DMS153 (cell line): ENCODE measurements at regions not wholly inside any gene's neighbourhood (a gene's known extent, or its start where the extent isn't known, plus 50 kb on each side); places are given as distances from the start of the nearest gene placed in this dataset.

Source experiments
- DNase-seq: peaks from one replicate; lab custom pipeline; 2025; lab: John Stamatoyannopoulos, UW

DNA sequence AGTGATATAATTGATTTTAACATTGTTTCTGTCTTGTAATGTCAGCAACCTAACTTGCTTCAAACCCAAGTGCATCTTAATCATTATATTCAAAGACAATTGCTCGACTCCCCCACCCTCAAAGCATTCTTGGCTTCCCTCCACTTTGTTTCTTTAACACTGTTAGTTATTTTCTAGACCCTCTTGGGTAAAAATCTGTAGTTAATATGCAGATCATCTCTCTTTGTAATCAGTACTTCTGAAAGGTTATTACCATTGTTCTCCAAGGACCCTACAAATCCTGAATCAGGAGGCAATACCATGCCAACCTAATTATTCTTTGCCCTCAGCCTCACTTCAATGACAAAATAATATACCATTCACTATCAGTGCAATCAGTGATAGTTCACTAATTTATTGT lies 1075.7 kb downstream of the AMY1C start:
- DNase-seq = no peak

DNA sequence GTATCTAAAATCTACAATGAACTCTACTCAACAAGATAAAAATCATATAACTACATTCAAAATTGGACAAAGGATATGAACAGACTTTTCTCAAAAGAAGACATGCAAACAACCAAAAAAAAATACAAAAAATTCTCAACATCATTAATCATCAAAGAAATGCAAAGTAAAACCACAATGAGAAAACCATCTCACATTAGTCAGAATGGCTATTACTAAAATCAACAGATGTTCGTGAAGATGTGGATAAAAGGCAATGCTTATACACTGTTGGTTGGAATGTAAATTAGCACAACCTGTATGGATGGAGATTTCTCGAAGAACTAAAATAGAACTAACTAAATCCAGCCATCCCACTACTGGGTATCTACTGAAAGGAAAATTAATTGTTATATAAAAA lies 1080.8 kb downstream of the AMY1C start:
- no peak for DNase-seq

DNA sequence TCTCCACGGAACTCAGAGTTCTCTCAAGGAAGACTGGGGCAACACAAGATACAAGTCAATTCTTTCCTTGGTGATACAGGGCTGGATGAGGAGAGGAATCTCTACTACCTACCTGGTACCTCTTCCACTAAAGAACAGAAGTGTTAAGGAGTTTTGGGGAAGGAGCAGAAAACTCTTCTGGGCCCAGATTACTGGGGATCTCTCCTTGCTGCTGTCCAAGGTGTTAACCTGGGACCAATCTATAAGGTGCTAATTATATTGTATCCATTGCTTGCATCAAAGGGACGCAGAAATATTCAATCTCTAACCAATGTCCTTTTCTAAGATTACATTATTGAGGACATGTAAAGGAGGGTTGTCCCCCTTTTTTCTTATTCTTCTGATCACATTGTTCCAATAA lies 1102.5 kb downstream of the AMY1C start:
- DNase-seq = no peak

DNA sequence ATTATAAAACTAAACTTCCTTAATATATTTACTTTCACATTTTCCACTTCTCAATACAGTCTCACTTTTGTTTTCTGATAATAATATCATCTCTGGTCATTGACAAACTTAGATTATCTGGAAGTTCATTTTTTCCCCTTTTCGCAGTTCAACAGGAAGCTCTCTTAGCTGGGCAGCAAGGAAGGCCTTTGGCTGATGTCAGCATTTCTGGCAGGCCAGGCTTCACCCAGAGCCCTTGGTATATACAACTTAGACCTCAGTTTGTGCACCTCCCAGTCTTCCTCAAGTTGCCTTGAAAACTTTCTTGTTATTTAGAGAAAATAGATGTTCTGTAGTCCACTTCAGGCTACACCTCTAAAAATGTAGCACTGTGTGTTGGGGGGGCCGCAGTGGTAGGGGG lies 1103.6 kb downstream of the AMY1C start:
- DNase-seq = no peak

DNA sequence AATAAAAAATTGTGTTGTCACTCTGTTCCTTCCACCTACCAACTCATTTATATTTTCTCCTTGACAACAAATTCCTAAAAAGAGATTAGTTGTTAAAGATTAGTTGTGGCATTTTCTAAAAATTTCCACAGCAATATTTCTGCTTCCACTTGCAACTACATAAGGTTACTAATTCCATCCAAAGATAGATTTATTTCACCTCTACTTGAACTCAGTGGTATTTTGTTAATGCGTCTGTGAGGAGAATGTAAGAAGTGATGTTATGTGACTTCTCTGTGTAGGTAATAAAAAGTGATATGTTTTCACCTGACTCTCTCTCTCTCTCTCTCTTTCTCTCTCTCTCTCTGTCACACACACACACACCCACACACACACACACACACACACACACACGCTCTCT lies 1104.8 kb downstream of the AMY1C start:
- DNase-seq = no peak

DNA sequence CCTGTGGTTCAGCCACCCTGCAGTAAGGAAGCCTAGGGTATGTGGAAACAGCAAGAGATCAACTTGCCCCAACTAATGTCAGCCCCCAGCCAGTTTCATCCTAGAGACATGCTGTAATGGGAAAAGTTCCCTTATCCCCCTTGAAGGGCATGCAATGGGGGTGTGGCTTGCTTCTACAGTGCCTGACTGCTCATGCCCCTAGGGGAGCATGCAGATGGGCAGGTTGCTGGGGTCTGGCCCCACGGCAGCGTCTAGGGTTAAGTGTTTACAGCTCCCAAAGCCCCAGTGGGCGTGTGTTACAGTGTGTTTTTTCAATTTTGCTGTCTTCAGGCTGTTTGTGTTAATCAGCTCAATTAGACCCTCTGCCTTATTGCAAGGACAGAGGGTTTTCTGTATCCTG lies 1105.9 kb downstream of the AMY1C start:
- DNase-seq = no peak

DNA sequence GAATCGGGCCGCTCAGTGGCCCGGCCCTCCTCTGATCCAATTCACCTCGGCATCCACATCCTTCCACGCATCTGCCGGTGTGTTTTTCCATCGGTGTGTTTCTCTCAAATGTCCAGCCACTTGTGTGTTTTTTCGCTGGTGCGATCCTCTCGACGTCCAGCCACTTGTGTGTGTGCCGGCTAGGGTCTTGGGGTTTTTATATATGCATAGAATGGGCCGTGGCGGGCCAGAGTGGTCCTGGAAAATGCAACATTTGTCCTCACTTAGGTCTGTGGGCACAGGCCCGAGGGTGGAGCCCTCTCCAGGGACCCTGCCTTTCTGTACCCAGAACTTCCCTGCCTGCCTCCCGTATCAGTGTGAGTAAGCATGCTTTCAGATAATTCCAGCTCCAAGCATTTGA lies 1106.4 kb downstream of the AMY1C start:
- no peak for DNase-seq

DNA sequence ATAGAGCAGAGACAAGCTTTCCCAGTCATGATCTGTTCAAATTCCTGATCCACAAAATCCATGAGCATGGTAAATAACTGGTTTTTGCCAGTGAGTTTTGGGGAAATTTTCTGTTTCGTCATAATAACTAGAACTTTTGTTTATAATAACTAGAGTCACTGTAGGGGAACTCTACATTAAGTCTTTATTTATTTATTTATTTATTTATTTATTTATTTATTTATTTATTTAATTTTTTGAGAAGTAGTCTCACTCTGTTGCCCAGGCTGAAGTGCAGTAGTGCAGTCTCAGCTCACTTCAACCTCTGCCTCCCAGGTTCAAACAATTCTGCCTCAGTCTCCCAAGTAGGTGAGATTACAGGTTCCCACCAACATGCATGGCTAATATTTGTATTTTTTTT lies 1106.8 kb downstream of the AMY1C start:
- no peak for DNase-seq

DNA sequence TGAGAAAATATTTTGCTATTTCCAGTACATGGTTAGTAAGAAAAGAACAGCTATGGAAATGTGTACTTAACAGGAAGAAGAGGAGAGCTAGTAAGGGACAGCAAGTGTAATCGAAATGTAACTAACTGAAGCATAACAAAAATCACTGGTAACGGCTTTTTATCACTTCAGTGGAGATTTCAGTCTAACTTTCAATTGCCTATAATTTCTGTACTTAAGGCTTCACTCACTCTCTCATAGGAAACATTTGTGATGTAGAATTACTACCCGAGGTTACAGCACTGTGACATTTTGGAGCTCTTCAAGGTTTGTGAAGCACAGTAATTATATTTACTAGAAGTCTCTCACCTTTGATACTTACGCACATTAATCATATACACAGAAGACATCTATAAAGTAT lies 1119.1 kb downstream of the AMY1C start:
- no peak for DNase-seq

DNA sequence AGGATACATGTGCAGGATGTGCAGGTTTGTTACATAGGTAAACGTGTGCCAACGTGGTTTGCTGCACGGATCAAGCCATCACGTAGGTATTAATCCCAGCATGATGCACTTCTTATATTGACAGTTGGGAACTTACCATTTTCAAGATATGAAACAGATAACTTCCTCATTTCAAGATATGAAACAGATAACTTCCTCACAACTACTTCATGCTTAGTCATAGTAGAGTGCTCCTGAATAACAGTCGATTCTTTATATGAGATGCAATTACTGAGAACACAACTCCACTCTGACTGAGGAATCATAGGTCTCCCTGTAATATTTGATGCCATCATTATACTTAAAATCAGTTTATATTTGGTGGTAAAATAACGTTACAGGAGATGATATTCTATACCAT lies 1124.3 kb downstream of the AMY1C start:
- DNase-seq = no peak

DNA sequence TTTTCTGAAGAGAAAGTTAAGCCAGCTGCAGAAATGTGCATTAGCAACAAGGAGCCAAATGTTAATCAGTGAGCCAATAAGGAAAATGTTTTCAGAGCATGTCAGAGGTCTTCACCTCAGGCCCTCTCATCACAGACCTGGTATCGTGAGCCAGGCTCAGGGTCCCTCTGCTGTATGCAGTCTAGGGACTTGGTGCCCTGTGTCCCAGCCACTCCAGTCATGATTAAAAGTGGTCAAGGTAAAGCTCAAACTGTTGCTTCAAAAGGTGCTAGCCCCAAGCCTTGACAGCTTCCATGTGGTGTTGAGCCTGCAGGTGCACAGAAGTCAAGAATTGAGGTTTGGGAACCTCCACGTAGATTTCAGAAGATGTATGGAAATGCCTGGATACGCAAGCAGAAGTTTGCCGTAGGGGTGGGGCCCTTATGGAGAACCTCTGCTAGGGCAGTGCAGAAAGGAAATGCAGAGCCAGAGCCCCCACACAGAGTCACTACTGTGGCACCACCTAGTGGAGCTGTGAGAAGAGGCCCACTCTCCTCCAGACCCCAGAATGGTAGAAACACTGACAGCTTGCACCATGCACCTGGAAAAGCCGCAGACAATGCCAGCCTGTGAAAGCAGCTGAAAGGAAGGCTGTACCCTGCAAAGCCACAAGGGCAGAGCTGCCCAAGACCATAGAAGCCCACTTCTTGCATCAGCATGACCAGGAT lies 1128.7 kb downstream of the AMY1C start:
- no peak for DNase-seq

DNA sequence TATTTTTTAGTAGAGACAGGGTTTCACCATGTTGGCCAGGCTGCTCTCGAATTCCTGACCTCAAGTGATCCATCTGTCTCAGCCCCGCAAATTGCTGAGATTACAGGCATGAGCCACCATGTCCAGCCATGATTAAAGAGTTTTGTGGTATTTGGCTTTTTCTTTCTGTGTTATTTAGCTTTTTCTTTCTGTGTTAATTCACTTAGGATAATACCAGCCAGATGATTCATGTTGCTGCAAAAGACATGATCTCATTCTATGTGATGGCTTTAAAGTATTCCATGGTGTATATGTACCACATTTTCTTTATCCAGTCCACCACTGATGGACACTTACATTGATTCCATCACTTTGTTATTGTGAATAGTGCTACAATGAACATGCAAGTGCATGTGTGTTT lies 1135.2 kb downstream of the AMY1C start:
- no peak for DNase-seq

DNA sequence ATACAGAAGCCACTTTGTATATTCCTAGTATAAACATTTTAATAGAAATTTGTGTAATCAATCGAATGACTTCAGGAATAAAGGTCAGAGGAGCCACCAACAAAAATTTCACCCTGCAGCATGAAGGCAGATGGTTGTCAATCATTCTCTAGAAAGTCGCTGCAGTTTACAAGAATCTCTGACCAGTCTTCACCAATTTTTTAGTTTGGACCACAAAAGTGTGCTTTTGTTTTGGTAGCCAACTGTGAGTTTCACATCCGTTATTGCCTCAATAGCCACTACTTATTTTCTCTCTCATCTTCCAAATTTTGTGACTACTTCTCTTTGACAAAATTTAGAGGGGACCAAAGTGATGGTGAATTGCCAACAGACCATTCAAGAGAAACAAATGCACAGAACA lies 1155.6 kb downstream of the AMY1C start:
- DNase-seq = no peak

DNA sequence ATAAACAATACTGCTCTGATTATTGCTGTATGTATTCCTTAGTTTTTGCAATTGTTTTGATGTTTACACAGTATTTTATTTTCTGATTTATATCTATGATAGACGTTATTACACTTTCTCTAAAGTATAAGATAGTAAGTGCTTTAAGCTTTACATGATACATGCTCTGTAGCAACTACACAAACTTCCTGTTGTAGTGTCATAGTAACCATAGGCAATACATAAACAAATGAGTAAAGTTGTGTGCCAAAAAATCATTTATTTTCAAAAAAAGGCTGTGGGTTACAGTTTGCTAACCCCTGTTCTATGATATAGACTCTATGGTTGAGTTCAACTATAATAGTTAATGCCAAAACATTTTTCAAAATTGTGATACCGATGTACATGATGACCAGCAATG lies 1156.4 kb downstream of the AMY1C start:
- no peak for DNase-seq

DNA sequence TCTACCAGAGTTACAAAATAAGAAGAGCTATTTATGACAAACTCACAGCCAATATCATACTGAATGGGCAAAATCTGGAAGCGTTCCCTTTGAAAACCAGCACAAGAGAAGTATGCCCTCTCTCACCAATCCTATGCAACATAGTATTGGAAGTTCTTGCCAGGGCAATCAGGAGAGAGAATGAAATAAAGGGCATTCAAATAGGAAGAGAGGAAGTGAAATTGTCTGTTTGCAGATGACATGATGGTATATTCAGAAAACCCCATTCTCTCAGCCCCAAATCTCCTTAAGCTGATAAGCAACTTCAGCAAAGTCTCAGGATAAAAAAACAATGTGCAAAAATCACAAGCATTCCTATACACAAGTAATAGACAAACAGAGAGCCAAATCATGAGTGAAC lies 1169.5 kb downstream of the AMY1C start:
- no peak for DNase-seq

DNA sequence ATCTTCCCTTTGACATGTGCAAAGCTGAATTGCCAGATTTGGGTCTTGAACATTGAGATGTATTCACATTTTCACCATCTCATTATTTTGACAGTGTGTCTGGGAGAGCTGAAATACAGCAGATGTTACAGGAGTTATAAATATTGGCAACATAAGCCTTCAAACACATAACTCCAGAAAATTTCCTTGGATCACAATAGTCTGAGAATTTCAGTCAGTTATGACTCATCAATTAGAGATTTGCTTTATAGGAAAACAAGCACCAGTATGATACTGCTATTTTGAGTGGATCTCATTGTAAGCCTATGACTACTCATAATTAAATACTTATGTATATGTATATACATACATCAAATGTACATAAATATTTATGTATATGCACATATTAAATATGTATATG lies 1171.8 kb downstream of the AMY1C start:
- no peak for DNase-seq

DNA sequence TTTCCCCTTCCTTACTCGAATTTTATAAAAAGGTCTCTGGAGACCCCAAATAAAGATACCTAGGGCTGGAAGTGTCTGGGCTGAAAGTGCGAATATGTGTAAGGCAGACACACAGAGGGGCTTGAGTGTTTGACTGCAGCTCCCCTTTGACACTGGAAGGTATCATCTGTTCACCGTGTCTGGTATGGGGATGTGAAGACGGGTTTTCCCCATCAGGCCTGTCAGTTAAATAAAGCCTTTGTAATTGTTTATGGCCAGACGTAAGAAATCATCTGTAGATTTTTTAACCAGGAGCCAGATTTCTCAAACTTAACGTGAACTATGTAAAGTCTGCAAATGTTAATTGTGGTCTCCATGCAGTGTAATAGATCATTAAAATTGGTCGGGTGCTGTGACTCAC lies 1173.4 kb downstream of the AMY1C start:
- DNase-seq = no peak

DNA sequence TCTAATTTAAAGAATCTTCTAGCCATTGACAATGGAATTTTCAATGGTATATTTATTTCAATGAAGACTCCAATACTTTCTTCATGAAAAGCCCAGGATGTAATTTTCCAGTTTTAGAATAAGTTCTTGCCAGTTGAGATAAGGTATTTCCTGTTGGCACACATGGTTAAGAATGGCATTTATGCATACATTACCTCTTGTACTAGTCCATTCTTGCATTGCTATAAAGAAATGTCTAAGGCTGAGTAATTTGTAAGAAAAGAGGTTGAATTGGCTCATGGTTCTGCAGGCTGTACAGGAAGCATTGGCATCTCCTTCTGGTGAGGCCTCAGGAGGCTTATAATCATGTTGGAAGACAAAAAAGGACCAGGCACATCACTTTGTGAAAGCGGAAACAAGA lies 1179.6 kb downstream of the AMY1C start:
- DNase-seq = no peak

DNA sequence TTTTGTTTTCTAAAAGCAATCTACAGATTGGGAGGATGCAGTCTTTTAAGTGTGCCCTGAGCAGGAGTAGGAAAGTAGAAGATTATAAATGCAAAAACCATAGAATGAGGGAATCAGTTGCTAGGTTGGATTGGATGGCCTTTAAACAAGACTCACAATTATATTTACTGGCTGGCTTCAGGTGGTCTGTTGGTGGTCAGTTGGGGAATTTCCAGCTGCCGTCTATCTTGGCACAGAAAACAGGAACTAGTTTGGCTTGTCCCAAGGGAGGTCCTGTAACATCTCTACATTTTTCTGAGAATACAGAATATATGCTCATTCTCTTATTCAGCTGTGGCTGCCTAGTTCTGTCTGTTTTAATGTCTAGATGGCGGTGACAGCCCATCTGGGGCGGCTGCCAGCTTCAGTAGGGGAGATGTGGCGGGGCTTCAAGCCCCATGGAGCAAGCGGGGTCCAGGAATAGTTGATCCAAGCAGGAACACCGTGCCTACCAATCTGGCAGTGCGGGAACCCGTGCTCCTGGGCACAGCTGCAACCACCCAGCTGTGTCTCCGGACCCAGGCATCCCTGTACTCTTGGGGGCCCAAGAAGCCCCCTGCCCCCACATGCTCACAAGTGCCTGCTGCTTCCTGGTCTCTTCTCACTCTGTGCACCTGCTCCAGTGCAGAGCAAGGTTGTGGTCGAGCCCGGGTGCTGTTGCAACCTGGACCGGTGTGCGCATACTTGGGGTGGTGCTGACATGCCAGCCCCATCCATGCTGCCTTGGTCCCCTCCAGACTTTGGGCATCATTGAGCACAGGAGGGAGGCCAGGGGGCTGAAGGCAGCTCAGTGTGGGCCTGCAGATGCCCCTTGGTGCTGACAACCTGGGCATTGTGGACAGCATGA lies 1182.6 kb downstream of the AMY1C start:
- DNase-seq = no peak

DNA sequence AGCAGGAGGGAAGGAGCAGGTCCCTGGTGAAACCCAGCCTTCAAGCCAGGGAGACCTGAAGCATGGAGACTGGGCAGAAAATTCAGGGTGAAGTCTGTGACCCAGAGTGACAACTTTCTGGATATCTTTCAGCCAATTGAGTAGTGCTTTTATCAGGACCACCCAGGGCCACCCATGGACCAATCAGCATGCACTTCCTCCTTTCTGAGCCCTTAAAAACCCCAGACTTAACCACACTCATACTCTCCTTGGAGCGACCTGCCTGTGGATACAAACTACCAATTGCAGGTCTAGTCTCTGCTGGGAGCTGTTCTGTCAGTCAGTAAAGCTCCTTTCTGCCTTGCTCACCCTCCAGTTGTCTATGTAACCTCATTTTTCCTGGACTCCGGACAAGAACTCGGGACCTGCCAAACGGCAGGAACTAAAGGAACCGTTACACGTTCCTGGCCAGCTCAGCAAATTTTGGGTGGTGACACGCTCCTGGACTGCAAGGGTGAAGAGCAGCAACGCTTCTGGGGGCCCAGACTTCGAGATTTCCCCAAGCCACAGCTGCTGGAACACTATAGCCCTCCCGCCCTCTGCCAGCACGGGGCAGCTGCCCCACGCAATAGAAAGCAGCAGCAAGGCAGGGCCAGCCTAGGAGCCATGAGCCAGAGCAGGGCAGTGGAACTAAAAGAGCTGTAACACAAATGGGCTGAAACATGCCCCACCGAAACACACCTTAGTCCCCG lies 1183.4 kb downstream of the AMY1C start:
- no peak for DNase-seq

DNA sequence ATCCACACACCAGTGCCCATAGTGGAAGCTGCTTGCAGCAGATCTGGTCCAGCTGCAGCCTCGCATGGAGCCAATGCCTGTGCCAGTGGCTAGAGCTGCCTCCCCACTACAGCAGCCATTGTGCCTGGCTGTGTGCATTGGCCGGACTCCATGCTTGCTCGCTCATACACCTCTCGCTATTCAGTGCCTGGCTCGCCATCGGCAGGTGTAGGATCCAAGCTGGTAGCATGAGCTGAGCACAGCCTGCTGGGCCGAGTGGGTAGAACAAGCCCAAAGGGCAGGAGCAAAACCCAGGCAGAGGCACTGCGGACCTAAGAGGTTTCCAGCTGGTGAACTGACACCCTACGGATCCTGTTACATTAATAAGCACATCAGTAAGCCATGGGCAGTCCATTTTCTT lies 1184.1 kb downstream of the AMY1C start:
- no peak for DNase-seq

DNA sequence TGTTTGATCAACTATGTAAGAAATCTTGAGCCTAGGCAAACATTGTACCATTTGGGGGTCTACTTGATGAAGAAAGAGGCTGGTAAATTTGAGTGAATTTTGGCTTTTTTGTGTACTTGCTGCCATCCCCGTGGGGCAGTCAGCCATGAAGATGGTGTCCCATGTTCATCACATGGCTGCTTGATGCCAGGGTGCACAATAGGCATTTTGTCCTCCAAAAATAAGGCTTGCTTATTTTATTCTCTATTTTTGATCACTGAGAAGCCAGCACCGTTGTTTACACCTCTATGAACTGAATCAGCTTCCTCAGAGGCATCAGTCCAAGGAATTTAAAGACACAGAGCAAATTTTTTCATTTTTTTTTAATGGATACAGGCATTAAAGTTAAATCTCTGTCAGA lies 1195.7 kb downstream of the AMY1C start:
- no peak for DNase-seq
